Neuron (in vitro differentiated cells): ENCODE measurements at regions not wholly inside any gene's neighbourhood (a gene's known extent, or its start where the extent isn't known, plus 50 kb on each side); places are given as distances from the start of the nearest gene placed in this dataset.
"Not testable (repeated sequence)": the region's sequence is repeated elsewhere in the genome, so short reads cannot be mapped to it uniquely, and the experiment has no call there.

Experiments used
- H2AFZ ChIP-seq: one replicate; pipeline ENCODE4 v1.6.1; 2013; ENCODE audit warnings: low read depth, mild to moderate bottlenecking, inconsistent platforms, low read length, moderate library complexity
- H3K27me3 ChIP-seq: one replicate; pipeline ENCODE4 v1.6.1; 2013; ENCODE audit warnings: low read length; ENCODE audit not compliant: insufficient read depth
- H3K36me3 ChIP-seq: one replicate; pipeline ENCODE4 v1.6.1; 2013; ENCODE audit warnings: low read length; ENCODE audit not compliant: insufficient read depth
- H3K4me1 ChIP-seq: one replicate; pipeline ENCODE4 v1.6.1; 2013; ENCODE audit warnings: low read length; ENCODE audit not compliant: insufficient read depth
- H3K4me3 ChIP-seq: 2 replicates; pipeline ENCODE4 v1.5.1; 2013; ENCODE audit warnings: mild to moderate bottlenecking, low read length, moderate library complexity
- H3K9me3 ChIP-seq: one replicate; pipeline ENCODE4 v1.6.1; 2013; ENCODE audit warnings: low read length

DNA sequence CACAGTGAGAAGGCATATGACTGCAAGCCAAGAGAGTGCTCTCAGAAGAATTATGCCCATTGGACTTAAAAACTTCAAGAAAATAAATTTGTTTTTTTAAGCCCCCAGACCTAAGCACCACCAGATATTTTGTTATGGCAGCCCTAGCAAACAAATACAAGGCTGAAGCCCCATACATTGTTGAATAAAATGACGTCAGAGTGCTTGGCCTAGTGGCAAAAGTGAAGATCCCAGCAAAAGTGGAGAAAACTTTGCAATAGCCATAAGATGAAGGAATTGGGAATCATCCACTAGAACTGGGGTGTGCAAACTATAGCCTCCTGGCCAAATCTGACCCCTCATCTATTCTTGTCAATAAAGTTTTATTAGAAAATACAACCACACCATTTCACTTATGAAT, 517.5 kb downstream of the IRS1 start:
- Histone ChIP-seq H2AFZ (no peak overlapping the region), H3K27me3 (no peaks in the 10 kb centered on the region), H3K9me3 (peaks cover 2% of the 10 kb centered on the region), H3K36me3 (no peaks in the 10 kb centered on the region), H3K4me3 (no peak overlapping the region), H3K4me1 (no peaks in the 10 kb centered on the region)

DNA sequence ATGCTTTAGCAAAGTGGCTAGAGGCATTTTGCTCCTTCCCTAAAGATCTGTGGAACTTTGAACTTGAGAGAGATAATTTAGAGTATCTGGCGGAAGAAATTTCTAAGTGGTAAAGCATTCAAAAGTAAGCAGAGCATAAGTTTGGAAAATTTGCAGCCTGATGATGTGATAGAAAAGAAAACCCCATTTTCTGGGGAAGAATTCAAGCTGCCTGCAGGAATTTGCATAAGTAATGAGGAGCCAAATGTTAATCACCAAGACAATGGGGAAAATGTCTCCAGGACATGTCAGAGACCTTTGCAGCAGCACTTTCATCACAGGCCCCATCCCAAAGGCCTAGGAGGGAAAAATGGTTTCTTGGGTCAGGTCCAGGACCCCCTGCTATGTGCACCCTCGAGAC, 519.5 kb downstream of the IRS1 start:
- H3K4me1 ChIP-seq, H2AFZ ChIP-seq, H3K9me3 ChIP-seq: not testable (repeated sequence)

DNA sequence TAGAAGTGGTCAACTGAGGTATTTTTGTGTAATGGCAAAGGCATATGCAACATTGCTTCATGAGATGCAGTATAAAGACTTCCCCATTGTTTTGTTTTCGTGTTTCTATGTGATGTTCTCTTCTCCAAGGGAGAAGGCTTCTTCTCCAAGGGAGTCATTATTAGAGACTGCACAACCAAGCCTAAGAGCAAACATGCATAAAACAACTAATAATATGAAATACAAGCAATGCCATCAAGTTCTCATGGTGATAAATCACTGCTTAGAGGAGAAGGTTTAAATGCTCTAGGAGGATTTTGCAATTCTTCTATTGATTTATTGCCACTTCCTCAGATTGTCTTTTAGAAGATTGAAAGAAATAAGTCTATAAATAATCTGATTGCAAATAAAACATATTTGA, 524.4 kb downstream of the IRS1 start:
- H3K9me3 ChIP-seq: no peaks in the 10 kb centered on the region

More for the DNA sequence above, 519.5 kb downstream of the IRS1 start:
- H3K4me3 ChIP-seq, H3K36me3 ChIP-seq, H3K27me3 ChIP-seq: not testable (repeated sequence)

DNA sequence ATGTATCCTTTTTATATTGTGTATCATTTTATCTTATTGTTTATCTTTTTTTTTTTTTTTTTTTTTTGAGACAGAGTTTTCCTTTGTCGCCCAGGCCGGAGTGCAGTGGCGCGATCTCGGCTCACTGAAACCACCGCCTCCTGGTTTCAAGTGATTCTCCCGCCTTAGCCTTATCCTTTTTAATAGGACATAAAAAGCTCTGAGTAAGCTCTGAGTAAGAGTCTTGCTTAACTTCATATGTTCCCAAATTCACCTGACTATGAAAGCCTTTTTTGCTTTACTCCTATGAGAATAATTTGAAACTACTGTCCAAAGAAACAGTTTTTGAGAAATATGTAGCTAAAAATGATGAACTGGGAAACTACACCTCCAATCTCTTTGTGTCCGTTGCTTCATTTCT, 525.5 kb downstream of the IRS1 start:
- Histone ChIP-seq H3K4me3 (no peak overlapping the region), H3K4me1 (no peaks in the 10 kb centered on the region), H3K27me3 (no peaks in the 10 kb centered on the region), H3K9me3 (no peaks in the 10 kb centered on the region), H3K36me3 (no peaks in the 10 kb centered on the region), H2AFZ (no peak overlapping the region)

More for the DNA sequence above, 524.4 kb downstream of the IRS1 start:
- Histone ChIP-seq H3K4me1 (no peaks in the 10 kb centered on the region), H3K4me3 (no peak overlapping the region), H2AFZ (no peak overlapping the region), H3K27me3 (no peaks in the 10 kb centered on the region), H3K36me3 (no peaks in the 10 kb centered on the region)

DNA sequence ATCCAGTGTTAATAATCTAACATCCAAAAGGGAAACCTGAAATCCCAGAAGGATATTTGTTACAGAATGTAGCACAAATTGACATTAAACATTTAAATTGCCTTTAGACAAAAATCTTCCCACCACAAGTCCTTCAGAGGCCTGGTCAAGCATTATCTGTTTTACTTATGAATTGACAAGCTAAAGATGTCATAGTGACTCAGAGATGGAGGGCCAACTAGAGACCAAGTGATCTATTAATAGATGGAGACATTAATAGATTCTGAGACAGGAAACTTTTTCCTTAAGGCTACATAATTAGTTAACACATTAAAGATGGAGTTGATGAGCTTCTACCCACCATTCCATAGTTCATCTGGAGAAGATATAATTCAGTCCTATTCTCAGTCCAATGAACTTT, 526.2 kb downstream of the IRS1 start:
- no peaks in the 10 kb centered on the region for H3K36me3 ChIP-seq
- no peaks in the 10 kb centered on the region for H3K4me1 ChIP-seq
- no peak overlapping the region for H3K4me3 ChIP-seq
- no peak overlapping the region for H2AFZ ChIP-seq
- no peaks in the 10 kb centered on the region for H3K27me3 ChIP-seq
- H3K9me3 ChIP-seq: no peaks in the 10 kb centered on the region

DNA sequence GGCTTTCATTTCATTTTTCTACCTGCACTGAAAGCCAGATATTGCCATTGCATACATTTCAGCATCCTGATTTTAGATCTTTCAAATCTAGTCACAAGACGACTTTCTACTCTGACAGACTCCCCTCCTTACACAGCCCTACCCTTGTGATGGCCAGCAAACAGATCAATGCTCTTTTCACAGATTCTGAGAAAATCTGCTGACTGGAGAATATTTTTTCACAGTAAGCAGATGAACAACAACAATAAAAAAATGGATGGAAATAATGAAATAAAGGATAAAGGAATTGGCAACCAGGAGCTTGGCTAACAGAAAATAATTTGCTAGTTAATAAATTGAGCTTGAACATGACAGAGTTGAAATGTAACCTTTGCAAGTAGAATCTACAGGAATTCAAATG, 527.2 kb downstream of the IRS1 start:
- Histone ChIP-seq H3K4me1 (no peaks in the 10 kb centered on the region), H3K4me3 (no peak overlapping the region), H3K27me3 (no peaks in the 10 kb centered on the region), H3K36me3 (no peaks in the 10 kb centered on the region), H2AFZ (peak overlapping the region; percentile 48), H3K9me3 (no peaks in the 10 kb centered on the region)

DNA sequence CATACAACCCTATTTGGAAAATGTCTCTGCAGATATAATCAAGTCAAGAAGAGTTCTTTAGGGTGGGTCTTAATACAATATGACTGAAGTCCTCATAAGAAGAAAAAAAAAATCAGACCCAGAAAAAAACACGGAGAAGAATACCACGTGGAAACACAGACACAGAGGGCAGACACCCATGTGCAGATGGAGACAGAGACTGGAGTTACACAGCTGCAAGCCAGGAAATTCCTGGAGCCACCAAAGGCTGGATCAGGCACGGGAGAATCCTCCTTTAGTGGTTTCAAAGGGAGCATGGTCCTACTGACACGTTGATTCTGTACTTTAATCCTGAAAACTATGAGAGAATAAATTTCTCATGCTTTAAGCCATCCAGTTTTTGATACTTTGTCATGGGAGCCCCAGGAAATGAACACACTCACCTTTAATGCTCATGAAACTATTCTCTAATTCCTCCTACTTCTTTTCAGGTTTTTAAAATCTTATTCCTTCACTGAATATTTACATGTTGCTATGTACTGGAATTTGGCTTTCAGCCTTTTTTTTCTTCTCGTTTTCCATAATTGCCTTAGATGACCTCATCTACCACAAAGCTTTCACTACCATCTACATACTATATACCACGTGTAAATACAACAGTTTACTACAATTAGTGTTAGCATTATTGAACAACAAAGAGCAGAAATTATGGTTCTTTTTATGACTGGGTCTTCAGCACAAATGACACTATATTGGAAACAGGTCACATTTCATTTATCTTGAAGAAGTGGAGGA, 529.1 kb downstream of the IRS1 start:
- H2AFZ ChIP-seq: no peak overlapping the region
- H3K4me1 ChIP-seq: no peaks in the 10 kb centered on the region
- H3K9me3 ChIP-seq: no peaks in the 10 kb centered on the region
- H3K4me3 ChIP-seq: no peak overlapping the region
- H3K27me3 ChIP-seq: no peaks in the 10 kb centered on the region
- no peaks in the 10 kb centered on the region for H3K36me3 ChIP-seq

DNA sequence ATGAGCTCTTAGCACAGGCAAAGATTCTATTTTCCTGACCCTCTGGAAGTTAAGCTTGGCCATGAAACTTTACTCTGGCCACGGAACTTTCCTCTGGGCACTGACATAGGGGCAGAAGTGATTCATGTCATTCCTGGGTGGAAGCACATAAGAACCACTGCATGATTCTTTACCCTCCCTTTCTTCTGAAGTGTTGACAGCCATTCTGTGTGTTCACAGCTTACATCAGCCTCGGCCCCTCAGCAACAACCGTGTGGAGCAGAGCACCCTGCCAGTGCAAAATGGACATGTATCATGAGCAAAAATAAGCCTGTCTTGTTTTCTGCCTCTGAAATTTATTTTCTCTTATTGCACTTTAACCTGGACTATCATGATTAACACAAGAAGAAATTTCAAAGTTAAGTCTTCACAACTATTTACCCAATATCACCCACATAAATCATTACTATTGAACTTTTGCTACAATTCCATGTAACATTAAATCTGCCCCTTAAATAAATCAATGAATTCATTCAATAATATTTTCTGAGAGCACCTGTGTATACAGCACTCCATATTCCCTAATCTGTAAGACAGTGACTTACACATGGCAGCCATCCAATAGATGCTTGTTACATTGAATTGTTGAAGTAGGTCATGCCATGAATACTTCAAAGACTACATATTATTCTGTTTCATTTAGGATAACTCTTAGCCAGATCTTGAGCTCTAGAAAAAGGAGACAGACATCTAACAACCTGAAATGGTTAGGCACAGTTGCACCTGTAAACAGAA, 531.9 kb downstream of the IRS1 start:
- Histone ChIP-seq H3K27me3 (no peaks in the 10 kb centered on the region), H3K9me3 (no peaks in the 10 kb centered on the region), H3K36me3 (no peaks in the 10 kb centered on the region), H3K4me3 (no peak overlapping the region), H2AFZ (no peak overlapping the region), H3K4me1 (no peaks in the 10 kb centered on the region)

DNA sequence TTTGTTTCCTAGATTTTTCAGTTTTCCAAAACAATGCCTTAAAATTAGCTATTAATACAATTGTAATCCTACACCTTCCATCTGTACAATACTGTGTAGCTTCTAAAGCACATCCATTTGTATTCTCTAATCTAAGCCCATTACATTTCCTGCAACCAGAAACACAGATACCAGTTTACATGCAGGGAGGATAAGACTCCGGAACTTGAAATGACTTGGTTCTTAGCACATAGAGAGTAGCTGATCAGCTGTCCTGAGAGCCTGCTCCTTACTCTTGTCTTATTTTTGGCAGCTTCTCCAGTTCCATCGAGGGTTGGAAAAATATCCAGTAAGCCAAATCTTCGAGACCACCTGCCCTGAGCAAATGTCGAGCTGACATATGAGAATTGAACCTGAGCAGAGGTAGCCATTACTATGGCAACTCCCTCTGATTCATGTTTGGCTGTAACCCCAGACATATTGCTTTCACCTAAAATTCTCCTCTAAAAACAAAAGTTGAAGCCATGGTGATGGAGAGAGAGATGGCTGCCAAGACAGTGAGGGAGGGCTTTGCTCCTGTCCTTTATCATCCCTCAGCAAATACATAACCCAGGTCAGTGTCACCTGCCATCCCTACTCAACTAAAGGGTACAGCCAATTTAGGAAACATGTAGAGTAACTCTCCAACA, 542.8 kb downstream of the IRS1 start:
- Histone ChIP-seq H3K9me3 (no peaks in the 10 kb centered on the region), H3K4me1 (no peaks in the 10 kb centered on the region), H2AFZ (no peak overlapping the region), H3K27me3 (no peaks in the 10 kb centered on the region), H3K36me3 (no peaks in the 10 kb centered on the region), H3K4me3 (no peak overlapping the region)

DNA sequence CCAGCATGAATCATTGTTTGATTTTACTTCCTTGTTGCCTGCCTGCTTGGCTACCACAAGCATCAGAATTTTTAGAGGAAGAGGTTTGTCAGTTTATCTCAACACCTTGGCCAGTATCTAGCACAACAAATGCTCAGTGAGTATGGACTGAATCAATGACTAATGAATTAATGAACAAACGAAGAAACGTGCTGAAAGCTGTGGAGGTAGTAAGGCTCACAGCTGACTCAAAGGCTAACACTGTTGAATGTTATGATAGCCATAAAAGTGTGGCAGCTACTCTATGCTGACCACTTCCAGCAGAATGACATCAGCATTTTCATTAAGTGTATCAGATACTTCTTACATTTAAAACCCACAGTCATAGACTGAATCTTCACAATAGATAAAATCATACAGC, 543.4 kb downstream of the IRS1 start:
- no peaks in the 10 kb centered on the region for H3K27me3 ChIP-seq
- no peak overlapping the region for H3K4me3 ChIP-seq
- H3K9me3 ChIP-seq: no peaks in the 10 kb centered on the region
- H3K36me3 ChIP-seq: no peaks in the 10 kb centered on the region
- no peaks in the 10 kb centered on the region for H3K4me1 ChIP-seq
- no peak overlapping the region for H2AFZ ChIP-seq

DNA sequence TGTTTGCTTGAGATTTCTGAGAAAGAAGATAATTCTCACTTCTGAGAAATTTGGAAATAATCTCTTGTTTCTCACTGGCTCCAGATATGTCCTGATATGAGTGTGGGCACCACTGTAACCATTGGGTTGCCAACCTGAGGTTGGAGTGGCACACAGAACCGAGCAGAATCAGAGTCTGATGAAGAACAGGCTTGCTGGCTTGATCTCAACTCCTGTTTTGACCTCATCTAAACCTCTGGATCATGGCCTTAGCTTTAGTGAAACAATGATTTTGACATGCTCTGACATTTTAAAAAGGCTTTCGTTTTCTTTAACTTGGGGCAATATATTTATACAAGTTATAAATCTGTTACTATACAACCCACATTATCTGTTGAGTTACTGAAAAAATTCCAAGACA, 548.0 kb downstream of the IRS1 start:
- Histone ChIP-seq H3K27me3 (no peaks in the 10 kb centered on the region), H2AFZ (no peak overlapping the region), H3K9me3 (no peaks in the 10 kb centered on the region), H3K4me1 (no peaks in the 10 kb centered on the region), H3K4me3 (no peak overlapping the region), H3K36me3 (no peaks in the 10 kb centered on the region)

DNA sequence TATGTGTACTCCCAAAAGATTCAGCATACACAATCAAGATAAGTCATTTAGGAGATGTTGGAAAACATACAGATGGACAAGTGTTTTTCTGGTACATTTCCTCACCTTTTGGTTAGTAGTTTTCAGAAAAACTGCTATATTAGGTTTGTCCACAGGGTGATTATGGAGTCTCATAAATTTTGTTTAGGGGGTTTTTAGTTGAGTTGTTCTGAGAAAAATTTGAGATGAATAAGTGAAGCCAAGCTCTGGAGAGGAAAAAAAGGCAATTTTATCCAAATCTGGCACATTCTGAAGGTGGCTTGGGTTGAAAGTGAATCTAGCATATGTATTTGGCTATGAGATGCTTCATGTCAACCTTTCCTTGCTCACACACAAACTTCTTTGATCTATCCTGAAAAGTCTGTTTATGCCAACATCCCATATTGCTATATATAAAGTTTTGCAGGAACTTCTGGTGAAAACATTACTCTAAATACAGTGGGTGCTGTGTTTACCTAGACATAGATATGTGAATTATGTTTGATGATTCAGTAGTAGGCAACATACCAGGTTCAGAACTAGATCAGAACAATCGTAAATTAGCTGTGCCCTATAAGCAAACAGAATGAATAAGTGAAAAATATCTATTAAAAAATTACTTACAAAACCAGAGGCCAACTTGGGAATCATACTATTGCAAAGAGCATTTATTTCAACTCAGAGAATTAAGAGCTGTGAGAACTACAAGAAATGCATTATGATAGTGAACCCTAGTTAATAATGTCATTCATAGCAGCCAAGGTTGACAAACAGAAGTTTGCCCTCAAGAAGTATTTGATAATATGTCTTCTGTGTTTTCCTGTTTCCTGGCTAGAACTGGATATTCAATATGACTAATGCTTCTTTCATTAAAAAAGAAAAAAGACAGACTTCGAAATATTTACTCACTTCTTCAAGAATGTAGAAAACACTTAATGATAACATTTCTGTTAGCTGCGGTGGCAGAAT, 552.0 kb downstream of the IRS1 start:
- Histone ChIP-seq H2AFZ (no peak overlapping the region), H3K27me3 (no peaks in the 10 kb centered on the region), H3K4me1 (no peaks in the 10 kb centered on the region), H3K36me3 (no peaks in the 10 kb centered on the region), H3K4me3 (no peak overlapping the region), H3K9me3 (no peaks in the 10 kb centered on the region)
